GM12878 (cell line): ENCODE measurements at regions not wholly inside any gene's neighbourhood (a gene's known extent, or its start where the extent isn't known, plus 50 kb on each side); places are given as distances from the start of the nearest gene placed in this dataset.

Experiments
- ATAC-seq: fragments of 200-7000 bp; cut with Tn5 transposase; 3 replicates; pipeline ENCODE4 v1.9.1; 2020; ENCODE audit warnings: mild to moderate bottlenecking, moderate library complexity
- BruUV-seq: library from RNA; stranded (reverse); fragments of 400-500 nt; replicated peaks from 2 replicates; lab custom pipeline; 2021; lab: Mats Ljungman, UMichigan
- CTCF ChIA-PET: fragments of 300-600 bp; sonication (Branson Sonifier 250); formaldehyde crosslinking; extraction: SDS; loops from one replicate; lab custom pipeline; 2021; ENCODE audit warnings: inconsistent platforms; lab: Yijun Ruan, JAX
- POLR2A ChIA-PET: fragments of 350-600 bp; formaldehyde crosslinking; extraction: SDS; loops from one replicate; lab custom pipeline; 2021; ENCODE audit warnings: inconsistent platforms; lab: Charles Lee
- RAD21 ChIA-PET: fragments of 300-600 bp; sonication (Branson Sonifier 250); formaldehyde crosslinking; loops from one replicate; lab custom pipeline; 2023; ENCODE audit warnings: antibody characterized with exemption; ENCODE audit not compliant: unreplicated experiment; lab: Charles Lee
- SMC1A ChIA-PET: fragments of 300-600 bp; sonication (Branson Sonifier 250); formaldehyde crosslinking; loops from one replicate; lab custom pipeline; 2023; ENCODE audit not compliant: unreplicated experiment, uncharacterized antibody; lab: Charles Lee
- DNase-seq: peaks from one replicate; pipeline ENCODE4 v3.0.0-alpha.2; 2011; ENCODE audit warnings: low read depth, low spot score
- FAIRE-seq: peaks from 3 replicates; lab custom pipeline; 2011; peaks lifted over from hg19 to GRCh38; lab: Jason Lieb, UNC
- H2AFZ ChIP-seq: 2 replicates; pipeline ENCODE4 v1.6.0; 2011; ENCODE audit warnings: low read depth, low read length, control low read depth; ENCODE audit not compliant: control insufficient read depth
- H3K27ac ChIP-seq: 2 replicates; pipeline ENCODE4 v1.5.1; 2011; ENCODE audit warnings: control low read depth; ENCODE audit not compliant: control insufficient read depth, insufficient read depth
- H3K27me3 ChIP-seq, 2 experiments: replicated peaks in 1 of 2; 2 replicates each; pipeline versions ENCODE4 v1.6.0 to v1.6.1; 2011; ENCODE audit warnings: low read length in 1 of 2; ENCODE audit not compliant: control insufficient read depth in 2 of 2, insufficient read depth in 2 of 2
- H3K36me3 ChIP-seq, 2 experiments: 2 replicates each; pipeline ENCODE4 v1.5.1; 2011; ENCODE audit warnings: low read length in 1 of 2; ENCODE audit not compliant: control insufficient read depth in 2 of 2, insufficient read depth in 2 of 2
- H3K4me1 ChIP-seq: 2 replicates; pipeline ENCODE4 v1.6.1; 2011; ENCODE audit warnings: mild to moderate bottlenecking, low read length, moderate library complexity, mixed read lengths; ENCODE audit not compliant: control insufficient read depth, insufficient read depth
- H3K4me2 ChIP-seq: 2 replicates; pipeline ENCODE4 v1.6.0; 2011; ENCODE audit warnings: control low read depth; ENCODE audit not compliant: control insufficient read depth, insufficient read depth
- H3K4me3 ChIP-seq: fragments of 200-600 bp; sonication (generic); 2 replicates; pipeline ENCODE4 v1.5.1; 2016
- H3K79me2 ChIP-seq: 2 replicates; pipeline ENCODE4 v1.6.0; 2011; ENCODE audit warnings: low read length; ENCODE audit not compliant: control insufficient read depth, insufficient read depth
- H3K9ac ChIP-seq: 2 replicates; pipeline ENCODE4 v1.8.0; 2011; ENCODE audit warnings: low read length, control low read depth, mixed read lengths; ENCODE audit not compliant: control insufficient read depth, insufficient read depth
- H3K9me3 ChIP-seq: replicated peaks from 3 replicates; pipeline ENCODE4 v1.5.1; 2011; ENCODE audit warnings: mild to moderate bottlenecking, low read length; ENCODE audit not compliant: control insufficient read depth, insufficient read depth
- H4K20me1 ChIP-seq: 2 replicates; pipeline ENCODE4 v1.6.0; 2011; ENCODE audit not compliant: control insufficient read depth, insufficient read depth
- ETV6 ChIP-seq, 2 experiments: fragments of 450-650 bp in 1 of 2; IDR thresholded peaks in 1 of 2; conservative IDR thresholded peaks in 1 of 2; 2 replicates each; pipeline ENCODE4 v1.6.1; 2014; ENCODE audit warnings: antibody characterized with exemption in 1 of 2, borderline replicate concordance in 1 of 2, low read depth in 1 of 2, mild to moderate bottlenecking in 1 of 2, moderate library complexity in 1 of 2
- EZH2 ChIP-seq: IDR thresholded peaks from 2 replicates; pipeline ENCODE4 v1.6.1; 2012; ENCODE audit warnings: low read depth, mild to moderate bottlenecking, control low read depth, inconsistent platforms, low read length, borderline replicate concordance; ENCODE audit not compliant: control insufficient read depth
- IKZF1 ChIP-seq: fragments of 450-650 bp; conservative IDR thresholded peaks from 2 replicates; pipeline ENCODE4 v1.6.1; 2017; ENCODE audit warnings: antibody characterized with exemption, mild to moderate bottlenecking
- IKZF2 ChIP-seq, 2 experiments: fragments of 450-650 bp; IDR thresholded peaks; 2 replicates each; pipeline ENCODE4 v1.6.1; 2017; ENCODE audit warnings: mild to moderate bottlenecking in 2 of 2, moderate library complexity in 2 of 2
- IRF5 ChIP-seq: fragments of 450-650 bp; IDR thresholded peaks from 2 replicates; pipeline ENCODE4 v1.6.1; 2017; ENCODE audit warnings: borderline replicate concordance
- MEF2B ChIP-seq: fragments of 450-650 bp; IDR thresholded peaks from 2 replicates; pipeline ENCODE4 v1.6.1; 2018; ENCODE audit warnings: mild to moderate bottlenecking, moderate library complexity; ENCODE audit not compliant: partially characterized antibody, poor library complexity, severe bottlenecking
- MLLT1 ChIP-seq: fragments of 450-650 bp; IDR thresholded peaks from 2 replicates; pipeline ENCODE4 v1.6.1; 2016; ENCODE audit warnings: mild to moderate bottlenecking
- NR2C2 ChIP-seq: IDR thresholded peaks from 2 replicates; pipeline ENCODE4 v1.6.1; 2011; ENCODE audit warnings: borderline replicate concordance, low read depth; ENCODE audit not compliant: control insufficient read depth, insufficient read length
- SREBF1 ChIP-seq: IDR thresholded peaks from 2 replicates; pipeline ENCODE4 v1.6.1; 2012; ENCODE audit warnings: mild to moderate bottlenecking, low read length
- YY1 ChIP-seq: IDR thresholded peaks from 2 replicates; pipeline ENCODE4 v1.6.1; 2011; ENCODE audit warnings: low read depth, mild to moderate bottlenecking, low read length
- ZBTB11 ChIP-seq: fragments of 450-650 bp; formaldehyde crosslinking; IDR thresholded peaks from 2 replicates; pipeline ENCODE4 v1.5.0; 2022; ENCODE audit warnings: mild to moderate bottlenecking, missing genetic modification characterization
- WGBS: methylation state at CpG from one replicate; pipeline ENCODE4 v1.1.6; 2016; ENCODE audit warnings: low lambda C conversion rate; ENCODE audit not compliant: insufficient replicate concordance, insufficient coverage; ENCODE audit errors: missing lambda C conversion rate; 5-methylcytosine and 5-hydroxymethylcytosine counted together
- in situ Hi-C: fragments of 300-500 bp; cut with MboI; formaldehyde crosslinking; loops from 9 replicates; pipeline ENCODE4 v1.14.3; 2018; ENCODE audit warnings: mixed read lengths
- intact Hi-C: fragments of 100-400 bp; cut with micrococcal nuclease; formaldehyde crosslinking; loops from one replicate; pipeline ENCODE4 v1.14.2; 2022; ENCODE audit not compliant: unreplicated experiment

GRCh38 chr4:134364928-134365327, 163.3 kb upstream of the PABPC4L start:
- H3K9me3 ChIP-seq = no peaks in the 10 kb centered on the region
- ChIA-PET POLR2A (no interaction called here), CTCF (no interaction called here), SMC1A (no interaction called here), RAD21 (no interaction called here)
- no peak for DNase-seq
- H2AFZ ChIP-seq = no peak overlapping the region
- TF ChIP-seq IRF5 = no peak
- H3K9ac ChIP-seq = no peak overlapping the region
- no TSS peak for BruUV-seq
- no peaks in the 10 kb centered on the region for H3K4me1 ChIP-seq
- WGBS = 85% methylated on average over 1 of the region's 1 CpG
- no peaks in the 10 kb centered on the region for H3K36me3 ChIP-seq
- intact Hi-C loops = no loop called here
- H3K27me3 ChIP-seq = no peaks in the 10 kb centered on the region
- no peaks in the 10 kb centered on the region for H4K20me1 ChIP-seq
- in situ Hi-C loops = no loop called here
- H3K79me2 ChIP-seq = no peaks in the 10 kb centered on the region
- no peak for FAIRE-seq
- no peak for ATAC-seq
- no peak overlapping the region for H3K4me3 ChIP-seq
- H3K4me2 ChIP-seq = no peak overlapping the region
- H3K27ac ChIP-seq = no peak overlapping the region

GRCh38 chr4:134345244-134345643, 143.7 kb upstream of the PABPC4L start:
- no TSS peak for BruUV-seq
- Histone ChIP-seq H3K9ac (no peak overlapping the region), H3K27me3 (no peaks in the 10 kb centered on the region), H4K20me1 (no peaks in the 10 kb centered on the region), H3K36me3 (no peaks in the 10 kb centered on the region), H3K27ac (no peak overlapping the region)
- 21% methylated on average over 2 of the region's 2 CpGs for WGBS
- ATAC-seq (no peak), DNase-seq (no peak), FAIRE-seq (no peak)
- SMC1A ChIA-PET = no interaction called here
- CTCF ChIA-PET = interaction anchor here (1.4 kb wide), 1 partner anchor 9 kb away, joined by 3 read pairs; no protein-coding TSS in a partner anchor
- POLR2A ChIA-PET = no interaction called here
- in situ Hi-C loops = no loop called here
- TF ChIP-seq IKZF2 (IDR thresholded peaks at IDR 0.05) = no peak
- TF ChIP-seq MEF2B = no peak
- no peak for TF ChIP-seq SREBF1
- TF ChIP-seq NR2C2 = no peak
- no peak for TF ChIP-seq YY1
- no peak for TF ChIP-seq ZBTB11 (CRISPR knock-in tag)
- TF ChIP-seq EZH2 = no peak
- TF ChIP-seq ETV6 (conservative IDR thresholded peaks at IDR 0.05 in 1 of 2, IDR thresholded peaks at IDR 0.05 in 1 of 2; ENCODE audit: borderline replicate concordance in 1 of 2, low read depth in 1 of 2) = no peak
- no peak for TF ChIP-seq MLLT1
- TF ChIP-seq IKZF1 = no peak
- TF ChIP-seq, all 136 proteins: peak for 0
- RAD21 ChIA-PET = no interaction called here
- no peaks in the 10 kb centered on the region for H3K79me2 ChIP-seq
- no peak overlapping the region for H3K4me2 ChIP-seq
- no peaks in the 10 kb centered on the region for H3K4me1 ChIP-seq
- H2AFZ ChIP-seq = no peak overlapping the region
- H3K4me3 ChIP-seq = no peak overlapping the region
- H3K9me3 ChIP-seq = no peaks in the 10 kb centered on the region
- intact Hi-C loops = no loop called here
